Coronary artery (tissue), 2 donors: ENCODE measurements at regions not wholly inside any gene's neighbourhood (a gene's known extent, or its start where the extent isn't known, plus 50 kb on each side); places are given as distances from the start of the nearest gene placed in this dataset.

Experiments
- DNase-seq: peaks from one replicate; pipeline ENCODE4 v3.0.0-alpha.2; 2017; ENCODE audit warnings: low spot score
- H3K27ac ChIP-seq, 2 donors: fragments of 200-600 bp; sonication (generic); one replicate each; pipeline ENCODE4 v1.5.1; 2016 to 2019
- H3K4me3 ChIP-seq: fragments of 200-600 bp; sonication (generic); 2 replicates; pipeline ENCODE4 v1.5.1; 2016; ENCODE audit warnings: mild to moderate bottlenecking, moderate library complexity
- CTCF ChIP-seq: fragments of 200-600 bp; sonication (generic); IDR thresholded peaks from one replicate; pipeline ENCODE4 v1.5.1; 2019; ENCODE audit warnings: antibody characterized with exemption

DNA sequence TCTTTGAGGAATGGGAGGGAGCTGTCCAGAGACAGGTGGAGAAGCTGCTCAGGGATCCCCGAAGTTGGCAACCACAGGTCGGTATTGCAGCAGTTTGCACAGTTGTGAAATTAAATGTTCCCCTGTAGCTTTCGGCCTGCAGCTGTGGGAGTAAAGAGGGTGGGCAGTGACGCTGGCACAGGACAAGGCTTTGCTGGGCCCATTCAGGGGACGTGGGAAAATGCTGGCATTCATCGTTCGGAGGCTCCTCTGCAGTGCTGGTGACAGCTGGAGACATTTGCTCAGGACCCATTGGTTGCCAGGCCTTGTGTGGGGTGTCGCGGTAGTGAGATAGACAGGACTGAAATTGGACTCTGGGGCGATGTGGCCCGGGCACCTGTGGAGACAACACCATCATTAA is 173.7 kb downstream of the MYCN start:
- DNase-seq, result no peak
- TF ChIP-seq CTCF, result no peak
- H3K27ac ChIP-seq, result no peak overlapping the region
- no peak overlapping the region for H3K4me3 ChIP-seq

DNA sequence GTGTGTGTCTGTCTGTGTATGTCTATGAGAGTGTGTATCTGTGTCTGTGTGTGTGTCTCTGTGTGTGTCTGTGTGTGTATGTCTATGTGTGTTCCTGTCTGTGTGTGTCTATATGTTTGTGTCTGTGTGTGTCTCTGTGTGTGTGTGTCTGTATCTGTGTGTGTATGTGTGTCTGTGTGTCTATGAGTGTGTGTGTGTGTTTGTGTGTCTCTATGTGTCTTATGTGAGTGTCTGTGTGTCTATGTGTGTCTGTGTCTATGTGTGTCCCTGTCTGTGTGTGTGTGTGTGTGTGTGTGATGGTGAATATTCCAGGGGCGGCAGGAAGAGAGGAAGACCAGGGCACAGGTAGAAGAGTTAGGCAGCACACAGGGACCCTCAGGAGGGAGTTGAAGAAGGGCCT is 173.2 kb downstream of the MYCN start:
- no peak for TF ChIP-seq CTCF
- H3K27ac ChIP-seq, result no peak overlapping the region
- no peak overlapping the region for H3K4me3 ChIP-seq
- DNase-seq, result no peak

DNA sequence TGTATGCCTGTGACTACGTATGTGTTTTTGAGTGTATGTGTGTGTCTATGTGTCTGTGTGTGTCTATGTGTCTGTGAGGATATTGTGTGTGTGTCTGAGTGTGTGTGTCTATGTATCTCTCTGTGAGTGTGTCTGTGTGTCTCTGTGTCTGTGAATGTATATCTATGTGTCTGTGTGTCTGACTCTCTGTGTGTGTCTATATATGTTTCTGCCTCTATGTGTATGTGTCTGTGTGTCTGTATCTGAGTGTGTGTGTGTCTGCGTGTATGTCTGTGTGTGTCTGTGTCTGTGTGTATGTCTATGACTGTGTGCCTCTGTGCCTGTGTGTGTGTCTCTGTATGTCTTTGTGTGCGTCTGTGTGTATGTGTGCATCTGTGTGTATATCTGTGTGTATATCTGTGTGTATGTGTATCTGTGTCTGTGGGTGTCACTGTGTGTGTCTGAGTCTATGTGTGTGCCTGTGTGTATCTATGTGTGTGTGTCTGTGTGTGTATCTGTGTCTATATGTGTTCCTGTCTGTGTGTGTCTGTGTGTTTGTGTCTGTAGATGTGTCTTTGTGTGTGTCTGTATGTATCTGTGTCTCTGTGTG is 172.7 kb downstream of the MYCN start:
- DNase-seq, result no peak
- H3K4me3 ChIP-seq, result no peak overlapping the region
- H3K27ac ChIP-seq, result no peak overlapping the region
- TF ChIP-seq CTCF, result no peak

DNA sequence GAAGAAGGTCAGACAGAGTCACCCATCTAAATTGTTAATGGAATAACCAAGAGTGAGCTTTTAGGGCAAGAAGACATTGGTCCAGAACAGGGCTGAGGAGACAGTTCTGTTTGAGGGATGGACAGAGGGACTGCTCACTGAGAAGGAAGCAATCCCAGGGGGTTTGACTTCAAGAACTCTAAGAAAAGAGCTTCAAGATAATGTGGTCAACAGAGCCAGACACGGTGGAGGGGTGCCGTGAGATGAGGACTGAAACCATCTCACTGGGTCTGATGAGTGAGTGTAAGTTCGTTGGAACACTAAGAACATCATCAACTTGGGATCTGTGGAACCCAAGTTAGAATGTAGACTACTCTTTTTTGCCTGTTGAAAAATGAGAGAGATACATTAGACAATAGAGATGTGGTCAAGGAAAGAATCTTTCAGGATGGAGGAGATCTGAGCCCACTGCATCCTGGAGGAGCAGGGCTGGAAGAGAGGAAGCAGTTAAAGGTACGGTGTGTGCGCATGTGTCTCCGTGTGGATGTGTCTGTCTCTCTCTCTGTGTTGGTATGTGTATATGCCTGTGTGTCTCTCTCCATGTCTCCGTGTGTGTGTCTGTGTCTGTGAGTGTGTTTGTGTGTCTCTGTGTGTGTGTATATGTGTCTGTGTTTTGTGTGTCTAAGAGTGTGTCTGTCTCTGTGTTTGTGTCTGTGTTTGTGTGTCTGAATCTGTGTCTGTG is 172.1 kb downstream of the MYCN start:
- DNase-seq, result no peak
- Histone ChIP-seq H3K27ac (no peak overlapping the region), H3K4me3 (no peak overlapping the region)
- no peak for TF ChIP-seq CTCF

DNA sequence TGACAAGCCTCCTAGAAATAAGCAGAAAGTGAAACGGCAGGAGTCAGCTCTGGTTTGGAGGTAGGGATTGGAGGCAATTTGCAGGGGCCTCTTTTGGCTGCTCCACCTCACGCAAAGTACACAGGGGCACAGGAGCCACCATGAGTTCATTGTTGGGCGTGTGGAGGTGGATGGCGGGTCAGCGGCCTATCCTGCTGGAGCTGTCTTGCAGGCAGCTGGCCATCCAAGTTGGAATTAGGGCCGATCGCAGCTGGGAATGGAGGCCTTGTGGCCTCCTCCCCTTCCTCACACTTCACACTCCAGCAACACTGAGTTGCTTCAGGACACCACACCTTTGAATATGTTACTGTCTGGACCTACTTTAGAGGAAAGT is 171.5 kb downstream of the MYCN start:
- DNase-seq, result no peak
- TF ChIP-seq CTCF, result no peak
- H3K27ac ChIP-seq, result no peak overlapping the region
- H3K4me3 ChIP-seq, result no peak overlapping the region

DNA sequence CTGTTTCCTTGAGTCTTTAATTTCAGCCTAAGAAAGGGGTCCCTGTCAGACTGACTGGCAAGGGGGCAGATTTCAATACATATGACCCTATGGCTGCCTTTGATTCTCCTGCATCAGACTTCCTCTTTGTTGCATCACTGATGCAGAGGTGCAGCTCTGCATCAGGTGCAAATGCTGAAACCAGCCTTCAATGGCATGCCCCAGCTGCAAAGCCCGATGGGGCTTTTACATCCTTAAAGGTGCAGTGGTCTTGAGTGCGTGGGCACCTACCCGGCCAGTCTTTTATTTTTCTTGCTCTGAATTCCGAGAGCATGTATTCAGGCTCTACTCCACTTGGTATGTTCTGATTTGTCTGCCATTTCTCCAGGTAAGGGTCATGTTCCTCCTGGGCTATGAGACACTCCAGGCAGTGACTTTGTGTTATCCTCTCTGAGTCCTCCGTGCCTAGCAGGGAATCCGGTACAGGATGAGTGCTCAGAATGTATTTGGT is 169.5 kb downstream of the MYCN start:
- Histone ChIP-seq H3K27ac (no peak overlapping the region), H3K4me3 (no peak overlapping the region)
- no peak for DNase-seq
- TF ChIP-seq CTCF, result no peak

GRCh38 chr2:16109368-16109820 is 169.0 kb downstream of the MYCN start:
- TF ChIP-seq CTCF, result no peak
- DNase-seq, result no peak
- no peak overlapping the region for H3K4me3 ChIP-seq
- H3K27ac ChIP-seq, result no peak overlapping the region
